HG03442 (cell line): ENCODE measurements at regions not wholly inside any gene's neighbourhood (a gene's known extent, or its start where the extent isn't known, plus 50 kb on each side); places are given as distances from the start of the nearest gene placed in this dataset.
"Not testable (repeated sequence)": the region's sequence is repeated elsewhere in the genome, so short reads cannot be mapped to it uniquely, and the experiment has no call there.

Experiments used
- ATAC-seq: cut with Tn5 transposase; IDR thresholded peaks from one replicate; pipeline ENCODE4 v1.9.1; 2021; ENCODE audit warnings: mild to moderate bottlenecking, moderate library complexity; ENCODE audit not compliant: unreplicated experiment

DNA sequence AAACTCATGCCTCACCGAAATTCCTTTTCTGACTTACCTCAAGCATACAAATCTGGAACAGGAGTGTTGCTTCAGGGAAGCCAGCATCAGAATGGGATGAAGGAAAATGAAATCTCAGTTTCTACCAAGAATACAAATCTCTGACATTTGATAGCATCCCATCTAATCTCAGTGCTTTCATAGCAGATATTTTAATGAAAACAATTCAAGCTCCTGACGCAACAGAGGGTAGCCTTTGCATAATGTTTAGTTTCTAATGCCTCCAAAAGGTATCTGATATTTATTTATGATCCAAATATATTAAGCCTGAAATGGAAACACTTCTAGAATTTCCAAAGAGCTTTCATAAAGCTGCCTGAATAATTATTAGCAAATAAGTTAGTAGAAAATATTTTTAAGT is 251.4 kb downstream of the DEPDC1B start:
- no peak for ATAC-seq

DNA sequence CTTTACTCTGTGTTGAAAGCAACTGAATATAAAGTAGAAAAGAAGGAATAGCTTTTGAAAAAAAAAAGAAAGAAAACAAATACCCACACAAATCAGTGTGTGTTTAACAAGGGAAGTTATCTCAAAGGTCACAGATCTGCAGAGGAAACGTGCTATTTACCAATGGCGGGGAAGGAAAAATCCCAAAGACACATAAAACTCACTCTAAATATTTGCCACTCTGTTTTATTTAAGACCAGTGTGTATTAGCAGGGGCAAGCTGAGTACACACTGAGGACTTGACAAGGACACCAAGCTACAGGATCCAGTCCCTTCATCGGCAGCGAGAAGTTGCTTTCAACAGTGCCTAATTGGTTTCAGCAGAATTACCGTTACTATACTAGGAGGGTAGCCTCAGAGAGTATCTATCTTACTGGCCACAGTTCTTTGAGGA is 252.5 kb downstream of the DEPDC1B start:
- no peak for ATAC-seq

GRCh38 chr5:60446917-60447316 is 253.0 kb downstream of the DEPDC1B start:
- no peak for ATAC-seq

GRCh38 chr5:60445921-60446320 is 254.0 kb downstream of the DEPDC1B start:
- no peak for ATAC-seq

DNA sequence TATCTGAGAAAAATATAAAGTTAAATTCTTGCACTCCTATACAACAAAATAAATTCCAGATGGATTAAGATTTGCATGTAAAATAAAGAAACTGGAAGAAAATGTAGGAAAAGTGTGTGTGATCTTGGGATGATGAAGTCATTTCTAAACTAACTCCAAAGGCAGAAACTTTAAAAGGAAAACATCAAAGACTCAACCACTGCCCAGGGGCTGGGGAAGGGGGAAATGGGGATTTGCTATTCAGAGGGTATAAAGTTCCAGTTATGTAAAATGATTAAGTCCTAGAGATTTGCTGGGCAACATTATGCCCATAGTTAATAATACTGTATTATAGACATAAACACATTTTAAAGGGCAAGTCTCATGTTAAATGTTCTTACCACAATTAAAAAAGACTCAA is 254.5 kb downstream of the DEPDC1B start:
- no peak for ATAC-seq

GRCh38 chr5:60444661-60445360 is 255.2 kb downstream of the DEPDC1B start:
- ATAC-seq = no peak

- no peak for ATAC-seq
These were observed 260.4 kb downstream of the DEPDC1B start for GRCh38 chr5:60439552-60439951.

- no peak for ATAC-seq
These were observed 262.7 kb downstream of the DEPDC1B start for GRCh38 chr5:60437308-60437707.

DNA sequence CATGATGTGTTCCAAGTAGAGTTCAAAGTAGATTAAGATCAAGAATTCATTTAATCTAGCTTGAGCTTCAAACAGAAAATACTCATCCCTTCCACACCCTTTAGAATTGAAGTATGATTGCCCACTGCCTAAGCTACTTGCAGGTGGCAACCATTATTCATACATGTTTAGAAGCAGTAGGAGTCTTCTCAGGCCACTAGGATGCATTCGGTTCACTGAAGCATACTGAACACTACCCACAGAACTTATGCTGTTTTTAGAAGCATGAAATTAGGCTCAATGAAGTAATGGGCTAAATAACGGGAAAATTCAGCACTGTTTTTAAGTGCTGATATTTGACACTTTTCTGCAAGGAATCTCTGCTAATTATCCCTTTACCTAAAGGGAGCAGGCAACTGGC is 263.4 kb downstream of the DEPDC1B start:
- peak; percentile 87 for ATAC-seq

GRCh38 chr5:60435808-60436207 is 264.2 kb downstream of the DEPDC1B start:
- no peak for ATAC-seq

GRCh38 chr5:60426189-60426588 is 273.8 kb downstream of the DEPDC1B start:
- ATAC-seq = not testable (repeated sequence)

- not testable (repeated sequence) for ATAC-seq
These were observed 279.2 kb downstream of the DEPDC1B start for GRCh38 chr5:60420773-60421172.

DNA sequence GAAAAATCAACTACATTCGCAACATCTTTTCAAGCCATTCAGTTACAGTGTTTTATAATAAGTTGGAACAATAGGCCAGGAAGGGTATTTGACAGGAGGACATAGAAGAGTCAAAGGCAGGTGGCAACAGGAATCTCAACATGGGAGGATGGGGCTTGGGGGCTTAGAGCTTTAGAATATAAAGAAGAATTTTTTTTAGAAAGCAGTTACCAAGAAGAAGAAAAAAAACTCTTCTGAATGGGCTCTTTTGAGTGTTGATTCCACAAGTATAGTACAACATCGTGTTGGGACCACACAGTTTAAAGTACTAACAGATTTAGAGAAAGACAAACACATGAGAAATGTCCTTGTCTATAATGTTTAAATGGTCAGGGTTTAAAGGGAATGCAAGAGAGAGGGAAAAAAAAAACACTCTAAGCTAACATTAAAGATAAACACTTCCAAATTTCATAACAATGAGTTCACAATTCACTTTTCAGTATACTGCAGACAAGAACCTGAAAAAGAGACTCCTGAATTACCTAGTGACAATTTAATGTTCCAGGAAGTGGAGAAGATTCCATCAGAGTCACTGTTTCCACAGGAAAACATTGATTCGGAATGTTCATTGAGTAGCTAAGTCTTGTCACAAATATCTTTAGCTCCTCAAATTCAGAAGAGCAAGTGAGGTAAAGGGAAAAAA is 282.3 kb downstream of the DEPDC1B start:
- no peak for ATAC-seq

- no peak for ATAC-seq
These were observed 284.5 kb downstream of the DEPDC1B start for GRCh38 chr5:60415443-60415842.

DNA sequence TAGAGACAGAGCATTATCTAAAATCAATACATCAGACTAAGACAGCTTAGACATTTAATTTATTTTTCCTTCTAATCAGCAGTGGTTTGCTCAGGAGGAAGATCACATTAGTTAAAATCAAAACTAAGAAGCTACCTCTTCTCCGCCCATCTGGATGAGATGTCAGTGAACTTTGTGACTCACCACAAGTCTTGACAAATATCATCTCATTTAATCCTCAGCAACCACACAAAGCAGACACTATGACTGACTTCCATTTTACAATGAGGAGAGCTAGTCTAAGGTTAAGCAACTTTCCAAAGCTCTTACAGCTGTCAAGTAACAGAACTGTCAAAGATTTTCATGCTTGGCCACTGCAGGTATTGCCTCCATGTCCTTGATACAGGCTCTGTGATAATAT is 289.5 kb downstream of the DEPDC1B start:
- ATAC-seq = no peak

DNA sequence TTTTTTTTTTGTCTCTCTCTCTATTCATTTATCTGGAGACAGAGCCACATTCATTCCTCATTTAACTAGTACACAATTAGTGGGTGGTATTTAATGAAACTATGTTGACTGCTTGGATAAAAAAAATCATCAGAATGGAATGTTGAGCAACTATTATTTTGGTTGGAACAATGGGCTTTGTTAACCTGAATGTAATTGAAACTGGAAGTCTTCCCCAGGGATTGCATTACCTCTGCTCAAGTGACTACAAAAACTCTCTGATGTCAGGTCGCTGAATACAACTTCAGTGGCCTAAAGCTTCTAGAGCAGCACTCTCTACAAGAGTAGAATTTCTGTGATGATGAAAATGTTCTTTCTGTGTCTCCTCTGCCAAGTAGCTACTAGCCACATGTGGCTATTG is 295.8 kb downstream of the DEPDC1B start:
- ATAC-seq = no peak

DNA sequence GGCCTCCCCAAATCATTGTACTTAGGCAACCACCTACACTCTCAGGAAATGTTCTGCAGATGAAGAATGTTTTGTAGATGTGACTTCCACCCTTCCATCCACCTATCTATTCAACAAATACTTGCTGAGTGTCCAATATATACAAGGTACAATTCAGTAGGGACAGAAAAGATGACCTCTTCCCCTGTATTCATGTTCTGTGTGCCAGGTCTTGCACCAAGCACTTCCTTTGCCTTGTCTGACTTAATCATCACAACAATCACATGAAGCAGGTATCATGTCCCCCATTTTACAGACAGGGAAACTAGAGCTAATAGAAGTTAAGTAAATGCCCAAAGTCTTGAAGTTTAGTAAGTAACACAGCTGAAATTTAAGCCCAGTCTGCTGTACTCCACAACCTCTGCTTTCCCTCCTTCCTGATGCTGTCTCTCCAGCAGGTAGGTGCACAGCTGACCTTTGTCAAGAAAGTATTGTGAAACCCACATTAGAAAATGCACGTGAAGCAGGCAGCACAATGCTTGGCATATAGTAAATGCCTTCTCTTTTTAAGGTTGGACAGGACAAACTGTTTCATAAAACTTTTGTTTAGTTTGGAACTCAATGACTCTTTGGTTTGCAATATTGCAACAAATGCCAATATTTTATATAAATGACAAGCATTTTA is 296.5 kb downstream of the DEPDC1B start:
- ATAC-seq = no peak

DNA sequence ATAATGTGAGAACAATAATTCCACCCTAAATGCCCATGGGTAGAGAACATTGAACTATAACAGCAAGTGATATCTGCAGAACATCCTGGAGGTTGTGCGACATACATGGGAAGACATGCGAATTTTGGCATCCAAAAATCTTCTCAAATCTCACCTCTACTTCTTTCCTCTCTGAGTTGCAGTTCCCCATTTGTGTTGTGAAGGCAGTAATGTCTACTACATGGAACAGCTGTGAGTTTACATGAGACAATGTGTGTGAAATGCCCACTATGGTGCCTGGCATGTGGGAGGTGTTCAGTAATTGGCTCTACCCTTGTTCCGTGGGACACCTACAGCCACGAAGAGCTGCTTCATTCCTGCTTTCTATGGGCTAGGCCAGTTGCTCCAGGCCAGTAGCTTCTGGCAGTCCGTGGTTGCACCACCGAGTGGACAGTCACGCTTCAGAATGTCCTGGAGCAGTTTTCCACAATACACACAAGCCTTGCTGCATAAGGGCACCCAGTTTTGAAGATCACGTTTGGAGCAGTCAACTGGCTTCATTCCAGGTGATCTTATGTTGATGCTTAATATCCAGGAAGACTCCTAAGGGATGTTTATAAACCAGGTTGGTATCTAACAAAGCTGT is 297.7 kb downstream of the DEPDC1B start:
- no peak for ATAC-seq

DNA sequence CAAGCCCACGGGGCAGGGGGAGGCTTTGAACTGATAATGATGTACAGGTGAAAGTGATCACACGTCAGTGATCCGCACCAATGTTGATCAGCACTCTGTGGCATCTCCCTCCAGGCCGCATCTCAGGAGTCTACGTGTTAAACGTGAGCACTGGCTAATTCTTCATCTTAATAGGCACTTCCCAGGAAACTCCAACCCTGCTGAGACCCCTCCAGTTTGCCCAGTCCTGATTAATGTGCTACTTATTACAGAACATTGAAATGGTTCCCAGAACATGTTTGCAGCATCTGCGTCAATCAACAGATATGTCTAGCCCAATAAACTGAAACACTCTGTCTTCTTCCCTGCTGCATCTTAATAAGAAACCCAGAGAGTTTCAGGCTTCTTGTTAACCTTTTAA is 298.4 kb downstream of the DEPDC1B start:
- no peak for ATAC-seq

DNA sequence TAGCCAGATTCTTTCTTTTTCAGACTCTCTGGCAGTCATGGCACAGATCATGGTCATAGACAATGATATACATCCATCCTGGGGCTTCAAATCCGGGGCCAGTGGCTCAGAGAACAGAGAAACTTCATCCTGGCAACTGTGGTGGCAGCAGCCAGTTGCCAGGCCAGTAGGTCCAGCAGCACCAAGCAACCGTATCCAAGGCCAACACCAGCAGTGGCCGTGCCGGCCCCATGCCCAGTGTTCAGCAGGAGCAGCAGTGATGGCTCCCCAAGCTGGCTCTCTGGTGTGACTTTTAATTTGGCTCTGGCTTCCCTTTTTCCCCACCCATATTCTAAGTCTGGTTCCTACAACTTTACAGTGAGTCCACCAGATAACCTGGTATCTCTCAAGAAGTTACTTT is 300.5 kb downstream of the DEPDC1B start:
- no peak for ATAC-seq

GRCh38 chr5:60395712-60396329 is 304.1 kb downstream of the DEPDC1B start:
- no peak for ATAC-seq
